A549 (cell line): ENCODE measurements at regions not wholly inside any gene's neighbourhood (a gene's known extent, or its start where the extent isn't known, plus 50 kb on each side); places are given as distances from the start of the nearest gene placed in this dataset.

Experiments used
- CEBPB ChIP-seq, 2 experiments: fragments of >200 bp in 1 of 2; sonication (Bioruptor Twin) in 1 of 2; formaldehyde crosslinking in 1 of 2; IDR thresholded peaks; 2 replicates each; pipeline ENCODE4 v1.6.1; 2012 to 2016
- CHD2 ChIP-seq: fragments of 150-350 bp; IDR thresholded peaks from 2 replicates; pipeline ENCODE4 v1.6.1; 2014; ENCODE audit warnings: low read length; ENCODE audit not compliant: partially characterized antibody
- HOXA7 ChIP-seq: fragments of 250-450 bp; sonication (Bioruptor Pico); IDR thresholded peaks from 2 replicates; pipeline ENCODE4 v1.5.0; 2020; ENCODE audit warnings: mild to moderate bottlenecking, moderate library complexity
- JUN ChIP-seq, 2 experiments: fragments of >200 bp; sonication (Bioruptor Twin); formaldehyde crosslinking; IDR thresholded peaks; 2 replicates in 1 of 2; 3 replicates in 1 of 2; pipeline ENCODE4 v1.6.1; 2016 to 2017
- PHF8 ChIP-seq: fragments of 200-600 bp; sonication (generic); IDR thresholded peaks from 2 replicates; pipeline ENCODE4 v1.6.1; 2016; ENCODE audit warnings: low read depth, mild to moderate bottlenecking, antibody characterized with exemption, moderate library complexity, borderline replicate concordance
- POLR2A ChIP-seq: IDR thresholded peaks from 2 replicates; pipeline ENCODE4 v1.6.1; 2012; ENCODE audit warnings: mild to moderate bottlenecking, low read length
- RCOR1 ChIP-seq: fragments of 150-350 bp; IDR thresholded peaks from 2 replicates; pipeline ENCODE4 v1.6.1; 2014; ENCODE audit warnings: antibody characterized with exemption, low read length, low read depth
- RFX5 ChIP-seq: fragments of 450-650 bp; IDR thresholded peaks from 2 replicates; pipeline ENCODE4 v1.7.1; 2014; ENCODE audit warnings: antibody characterized with exemption, mild to moderate bottlenecking, moderate library complexity
- RNF2 ChIP-seq: fragments of 200-600 bp; sonication (generic); IDR thresholded peaks from 2 replicates; pipeline ENCODE4 v1.6.1; 2016; ENCODE audit warnings: low read depth, mild to moderate bottlenecking, antibody characterized with exemption, moderate library complexity, borderline replicate concordance
- ZFP36 ChIP-seq: fragments of 450-650 bp; IDR thresholded peaks from 2 replicates; pipeline ENCODE4 v1.6.1; 2014; ENCODE audit warnings: borderline replicate concordance; ENCODE audit not compliant: partially characterized antibody
- TF ChIP-seq, protein P1 (sequence below): fragments of >200 bp; sonication (Bioruptor Twin); formaldehyde crosslinking; IDR thresholded peaks from 3 replicates; pipeline ENCODE4 v1.5.1; 2016
- TF ChIP-seq, protein P2 (sequence below): fragments of 450-650 bp; IDR thresholded peaks from 2 replicates; pipeline ENCODE4 v1.6.1; 2014; ENCODE audit warnings: antibody characterized with exemption
- TF ChIP-seq, protein P3 (sequence below): fragments of 200-600 bp; sonication (generic); IDR thresholded peaks from 2 replicates; pipeline ENCODE4 v1.6.1; 2016; ENCODE audit warnings: antibody characterized with exemption, mild to moderate bottlenecking, moderate library complexity

DNA sequence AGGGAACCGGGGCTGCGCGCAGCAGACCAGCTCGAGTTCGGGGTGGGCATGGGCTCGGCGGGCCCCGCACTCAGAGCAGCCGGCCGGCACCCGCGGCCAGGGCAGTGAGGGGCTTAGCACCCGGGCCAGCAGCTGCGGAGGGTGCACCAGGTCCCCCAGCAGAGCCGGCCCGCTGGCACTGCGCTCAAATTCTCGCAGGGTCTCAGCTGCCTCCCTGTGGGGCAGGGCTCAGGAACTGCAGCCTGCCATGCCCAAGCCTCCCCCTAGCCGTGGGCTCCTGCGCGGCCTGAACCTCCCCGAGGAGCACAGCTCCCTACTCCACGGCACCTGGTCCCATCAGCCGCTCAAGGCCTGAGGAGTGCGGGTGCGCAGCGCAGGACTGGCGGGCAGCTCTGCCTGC is 172.9 kb upstream of the SLC30A5 start:
- TF ChIP-seq POLR2A = no peak
- TF ChIP-seq, protein P1, sequence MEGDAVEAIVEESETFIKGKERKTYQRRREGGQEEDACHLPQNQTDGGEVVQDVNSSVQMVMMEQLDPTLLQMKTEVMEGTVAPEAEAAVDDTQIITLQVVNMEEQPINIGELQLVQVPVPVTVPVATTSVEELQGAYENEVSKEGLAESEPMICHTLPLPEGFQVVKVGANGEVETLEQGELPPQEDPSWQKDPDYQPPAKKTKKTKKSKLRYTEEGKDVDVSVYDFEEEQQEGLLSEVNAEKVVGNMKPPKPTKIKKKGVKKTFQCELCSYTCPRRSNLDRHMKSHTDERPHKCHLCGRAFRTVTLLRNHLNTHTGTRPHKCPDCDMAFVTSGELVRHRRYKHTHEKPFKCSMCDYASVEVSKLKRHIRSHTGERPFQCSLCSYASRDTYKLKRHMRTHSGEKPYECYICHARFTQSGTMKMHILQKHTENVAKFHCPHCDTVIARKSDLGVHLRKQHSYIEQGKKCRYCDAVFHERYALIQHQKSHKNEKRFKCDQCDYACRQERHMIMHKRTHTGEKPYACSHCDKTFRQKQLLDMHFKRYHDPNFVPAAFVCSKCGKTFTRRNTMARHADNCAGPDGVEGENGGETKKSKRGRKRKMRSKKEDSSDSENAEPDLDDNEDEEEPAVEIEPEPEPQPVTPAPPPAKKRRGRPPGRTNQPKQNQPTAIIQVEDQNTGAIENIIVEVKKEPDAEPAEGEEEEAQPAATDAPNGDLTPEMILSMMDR = no peak
- no peak for TF ChIP-seq RFX5
- TF ChIP-seq, protein P2, sequence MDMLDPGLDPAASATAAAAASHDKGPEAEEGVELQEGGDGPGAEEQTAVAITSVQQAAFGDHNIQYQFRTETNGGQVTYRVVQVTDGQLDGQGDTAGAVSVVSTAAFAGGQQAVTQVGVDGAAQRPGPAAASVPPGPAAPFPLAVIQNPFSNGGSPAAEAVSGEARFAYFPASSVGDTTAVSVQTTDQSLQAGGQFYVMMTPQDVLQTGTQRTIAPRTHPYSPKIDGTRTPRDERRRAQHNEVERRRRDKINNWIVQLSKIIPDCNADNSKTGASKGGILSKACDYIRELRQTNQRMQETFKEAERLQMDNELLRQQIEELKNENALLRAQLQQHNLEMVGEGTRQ = no peak
- TF ChIP-seq CEBPB (IDR thresholded peaks at IDR 0.05) = no peak
- TF ChIP-seq PHF8 = no peak
- no peak for TF ChIP-seq HOXA7 (CRISPR knock-in tag)
- TF ChIP-seq ZFP36 = no peak
- no peak for TF ChIP-seq RCOR1
- TF ChIP-seq, protein P3, sequence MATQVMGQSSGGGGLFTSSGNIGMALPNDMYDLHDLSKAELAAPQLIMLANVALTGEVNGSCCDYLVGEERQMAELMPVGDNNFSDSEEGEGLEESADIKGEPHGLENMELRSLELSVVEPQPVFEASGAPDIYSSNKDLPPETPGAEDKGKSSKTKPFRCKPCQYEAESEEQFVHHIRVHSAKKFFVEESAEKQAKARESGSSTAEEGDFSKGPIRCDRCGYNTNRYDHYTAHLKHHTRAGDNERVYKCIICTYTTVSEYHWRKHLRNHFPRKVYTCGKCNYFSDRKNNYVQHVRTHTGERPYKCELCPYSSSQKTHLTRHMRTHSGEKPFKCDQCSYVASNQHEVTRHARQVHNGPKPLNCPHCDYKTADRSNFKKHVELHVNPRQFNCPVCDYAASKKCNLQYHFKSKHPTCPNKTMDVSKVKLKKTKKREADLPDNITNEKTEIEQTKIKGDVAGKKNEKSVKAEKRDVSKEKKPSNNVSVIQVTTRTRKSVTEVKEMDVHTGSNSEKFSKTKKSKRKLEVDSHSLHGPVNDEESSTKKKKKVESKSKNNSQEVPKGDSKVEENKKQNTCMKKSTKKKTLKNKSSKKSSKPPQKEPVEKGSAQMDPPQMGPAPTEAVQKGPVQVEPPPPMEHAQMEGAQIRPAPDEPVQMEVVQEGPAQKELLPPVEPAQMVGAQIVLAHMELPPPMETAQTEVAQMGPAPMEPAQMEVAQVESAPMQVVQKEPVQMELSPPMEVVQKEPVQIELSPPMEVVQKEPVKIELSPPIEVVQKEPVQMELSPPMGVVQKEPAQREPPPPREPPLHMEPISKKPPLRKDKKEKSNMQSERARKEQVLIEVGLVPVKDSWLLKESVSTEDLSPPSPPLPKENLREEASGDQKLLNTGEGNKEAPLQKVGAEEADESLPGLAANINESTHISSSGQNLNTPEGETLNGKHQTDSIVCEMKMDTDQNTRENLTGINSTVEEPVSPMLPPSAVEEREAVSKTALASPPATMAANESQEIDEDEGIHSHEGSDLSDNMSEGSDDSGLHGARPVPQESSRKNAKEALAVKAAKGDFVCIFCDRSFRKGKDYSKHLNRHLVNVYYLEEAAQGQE = no peak
- no peak for TF ChIP-seq RNF2
- no peak for TF ChIP-seq JUN (IDR thresholded peaks at IDR 0.05)
- no peak for TF ChIP-seq CHD2
